NCI-H1436 (cell line): ENCODE measurements at regions not wholly inside any gene's neighbourhood (a gene's known extent, or its start where the extent isn't known, plus 50 kb on each side); places are given as distances from the start of the nearest gene placed in this dataset.
"Not testable (repeated sequence)": the region's sequence is repeated elsewhere in the genome, so short reads cannot be mapped to it uniquely, and the experiment has no call there.

Experiments used
- DNase-seq: peaks from one replicate; lab custom pipeline; 2025; lab: John Stamatoyannopoulos, UW

DNA sequence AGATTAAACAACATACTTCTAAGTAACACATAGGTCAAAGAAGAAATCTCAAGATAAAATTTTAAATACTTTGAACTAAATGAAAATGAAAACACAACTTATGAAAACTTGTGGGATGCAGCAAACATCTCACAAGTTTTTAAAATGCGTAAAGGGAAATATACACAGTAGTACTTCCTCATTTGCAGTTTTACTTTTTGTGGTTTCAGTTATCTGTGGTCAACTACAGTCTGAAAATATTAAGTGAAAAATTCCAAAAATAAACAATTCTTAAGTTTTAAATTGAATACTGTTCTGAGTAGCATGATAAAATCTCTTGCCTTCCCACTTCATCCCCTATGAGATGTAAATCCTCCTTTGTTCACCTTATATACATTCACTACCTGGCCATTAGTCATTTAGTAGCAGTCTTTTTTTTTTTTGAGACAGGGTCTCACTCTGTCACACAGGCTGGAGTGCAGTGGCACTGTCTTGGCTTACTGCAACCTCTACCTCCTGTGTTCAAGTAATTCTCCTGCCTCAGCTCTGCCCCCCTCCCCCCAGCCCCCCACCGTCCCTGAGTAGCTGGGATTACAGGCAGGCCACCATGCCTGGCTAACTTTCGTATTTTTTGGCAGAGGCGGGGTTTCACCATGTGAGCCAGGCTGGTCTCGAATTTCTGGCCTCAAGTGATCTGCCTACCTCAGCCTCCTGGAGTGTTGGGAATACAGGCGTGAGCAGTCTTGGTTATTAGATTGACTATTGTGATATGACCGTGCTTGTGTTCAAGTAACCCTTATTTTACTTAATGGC, 154.6 kb upstream of the AHI1 start:
- no peak for DNase-seq

DNA sequence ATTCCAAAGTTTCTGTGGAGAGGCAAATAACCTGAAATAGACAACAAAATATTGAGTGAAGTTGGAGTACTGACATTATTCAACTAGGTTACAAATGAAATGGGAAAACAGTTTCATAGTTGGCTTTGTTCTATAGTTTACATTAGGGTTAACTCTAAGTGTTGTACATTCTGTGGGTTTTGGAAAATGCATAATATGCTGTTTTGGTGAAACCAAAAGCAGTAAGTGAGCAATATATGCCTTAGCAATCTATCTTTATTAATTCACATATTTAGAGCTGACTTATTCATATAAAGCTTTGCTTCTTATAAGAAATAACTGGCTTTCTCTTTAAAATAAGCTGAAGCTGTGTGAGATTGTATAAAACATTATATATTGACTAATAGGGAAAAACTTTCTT, 157.5 kb upstream of the AHI1 start:
- no peak for DNase-seq

DNA sequence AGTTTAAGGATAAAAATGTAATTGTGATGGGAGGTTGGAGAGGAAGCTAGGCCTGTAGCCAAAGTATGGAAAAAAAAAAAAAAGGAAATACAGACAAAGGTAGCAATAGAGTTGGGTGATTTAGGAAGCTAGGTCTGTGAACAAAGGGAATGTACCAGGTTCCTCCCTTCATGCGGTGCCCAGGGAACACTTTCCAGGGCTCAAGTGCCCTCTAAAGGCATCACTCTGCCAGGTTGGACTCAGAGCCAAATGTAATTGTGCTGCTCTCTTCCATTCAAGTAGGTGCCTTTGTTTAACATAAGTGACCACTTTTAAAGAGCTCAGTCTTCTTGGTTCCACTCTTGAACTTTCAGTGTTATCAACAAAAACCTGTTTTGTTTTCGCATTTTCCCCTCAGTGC, 159.7 kb upstream of the AHI1 start:
- DNase-seq = peak; percentile 75

DNA sequence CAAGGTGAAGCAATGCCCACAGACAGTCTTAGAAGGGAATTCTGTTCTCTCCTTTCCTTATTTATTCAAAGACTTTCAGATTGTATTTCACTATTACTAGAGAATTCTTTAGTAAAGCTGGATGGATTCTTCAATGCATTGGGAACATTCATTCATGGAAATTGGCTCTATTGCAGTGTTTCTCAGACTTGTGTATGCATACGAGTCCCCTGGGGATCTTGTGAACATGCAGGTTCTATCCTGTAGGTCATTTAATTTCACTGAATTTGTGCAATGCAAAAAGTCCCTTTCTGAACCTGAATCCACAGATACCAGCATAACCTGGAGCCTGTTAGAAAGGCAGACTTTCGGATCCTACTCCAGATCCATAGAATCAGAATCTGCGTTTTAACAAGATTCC, 160.9 kb upstream of the AHI1 start:
- no peak for DNase-seq

DNA sequence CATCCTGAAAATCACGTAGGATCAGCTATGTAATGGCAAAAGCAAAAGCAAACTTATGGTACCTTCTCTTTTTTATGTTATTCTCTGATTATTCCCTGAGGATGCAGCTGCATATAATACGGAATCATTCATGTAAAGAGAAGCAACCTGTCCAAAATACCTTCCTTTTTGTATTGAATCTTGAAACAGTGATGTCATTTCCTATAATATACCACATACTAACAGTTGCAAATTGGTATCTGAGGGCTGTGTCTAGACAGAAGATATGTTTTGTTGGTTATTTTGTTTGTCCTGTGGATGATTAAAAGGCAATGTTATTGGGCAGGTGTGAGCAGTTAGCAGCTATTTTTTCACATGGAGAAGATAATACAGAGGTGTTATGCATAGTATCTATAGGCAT, 161.4 kb upstream of the AHI1 start:
- no peak for DNase-seq

DNA sequence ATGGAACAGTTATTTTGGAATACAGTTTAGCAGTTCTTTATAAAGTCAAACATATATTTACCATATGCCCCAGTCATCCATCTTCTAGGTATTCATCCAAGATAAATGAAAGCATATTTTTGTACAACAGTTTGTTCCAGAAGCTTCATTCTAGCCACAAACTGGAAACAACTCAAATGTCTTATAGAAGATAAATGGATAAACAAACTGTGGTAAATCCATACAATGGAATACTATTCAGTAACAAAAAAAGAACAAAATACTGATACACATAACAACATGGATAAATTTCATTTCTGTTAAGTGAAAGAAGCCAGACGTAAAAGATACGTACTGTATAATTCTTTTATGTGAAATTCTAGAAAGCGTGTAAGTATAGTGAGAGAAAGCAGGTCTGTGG, 167.0 kb upstream of the AHI1 start:
- DNase-seq = no peak

DNA sequence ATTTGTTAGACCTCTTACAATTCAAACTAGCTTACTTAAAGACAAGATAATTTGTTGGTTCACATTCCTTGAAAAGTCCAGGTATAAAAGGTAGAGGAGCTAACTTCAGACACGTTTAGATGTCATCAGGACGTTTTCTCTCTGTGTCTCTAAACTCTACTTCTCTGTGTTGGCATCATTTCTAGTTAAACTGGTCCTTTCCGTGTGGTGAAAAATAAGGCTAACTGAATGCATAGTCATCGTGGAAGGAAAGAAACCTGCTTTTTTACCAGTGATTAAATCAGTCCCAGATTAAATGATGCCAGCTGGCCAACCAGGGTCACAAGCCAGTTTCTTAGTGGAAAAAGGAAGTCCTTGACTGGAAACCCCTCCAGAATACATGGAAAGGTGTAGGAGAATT, 168.4 kb upstream of the AHI1 start:
- DNase-seq = no peak

DNA sequence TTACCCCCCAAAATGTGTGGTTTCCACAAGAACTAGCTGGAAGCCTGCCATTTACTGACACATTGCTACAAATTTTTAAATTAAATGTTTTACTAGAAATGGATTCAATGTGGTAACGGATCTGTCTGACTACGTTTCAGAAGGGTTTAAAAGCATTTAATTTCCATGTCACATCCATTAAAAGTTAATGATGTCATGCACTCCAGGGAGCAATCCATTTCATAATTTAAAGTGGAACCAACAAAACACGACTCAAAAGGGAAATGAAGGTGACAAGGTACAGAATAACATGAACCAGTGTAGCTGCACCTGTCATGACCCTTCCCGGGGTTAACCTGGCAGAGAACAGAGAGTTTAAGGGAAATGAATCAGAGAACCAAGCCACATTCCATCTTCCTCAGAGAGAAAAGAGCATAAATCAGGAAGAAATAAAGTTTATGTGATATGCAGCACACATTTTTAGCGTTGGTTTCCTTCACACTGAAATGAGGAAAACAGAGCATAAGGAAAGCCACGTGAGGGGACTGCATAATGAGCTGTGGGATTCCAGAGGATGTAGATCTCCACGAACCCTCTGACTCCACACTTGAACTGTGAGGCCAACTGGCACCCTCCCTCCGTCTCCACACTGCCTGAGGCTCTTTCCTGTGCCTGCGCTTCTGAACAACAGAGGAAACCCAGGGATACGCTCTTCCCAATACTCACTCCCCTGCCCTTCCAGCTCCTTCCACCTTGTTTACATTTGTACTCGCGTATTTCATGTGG, 170.3 kb upstream of the AHI1 start:
- no peak for DNase-seq

DNA sequence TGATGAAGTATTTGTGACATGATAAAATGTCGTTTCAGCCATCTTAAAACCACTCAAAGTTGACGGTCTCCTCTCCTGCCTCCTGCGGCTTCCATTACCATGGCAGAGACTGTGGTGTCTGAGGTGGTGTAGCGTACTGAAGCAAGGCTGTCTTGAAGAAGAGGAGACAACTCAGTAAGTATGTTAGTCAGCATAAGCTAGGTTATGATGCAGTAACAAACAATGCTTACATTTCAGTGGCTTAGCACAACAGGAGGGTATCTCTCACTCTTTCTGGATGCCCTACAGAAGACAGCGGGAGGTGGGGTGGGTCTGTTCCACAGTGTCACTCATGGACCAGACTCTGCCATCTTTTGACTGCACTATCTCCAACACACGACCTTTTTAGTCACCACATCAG, 174.7 kb upstream of the AHI1 start:
- no peak for DNase-seq

DNA sequence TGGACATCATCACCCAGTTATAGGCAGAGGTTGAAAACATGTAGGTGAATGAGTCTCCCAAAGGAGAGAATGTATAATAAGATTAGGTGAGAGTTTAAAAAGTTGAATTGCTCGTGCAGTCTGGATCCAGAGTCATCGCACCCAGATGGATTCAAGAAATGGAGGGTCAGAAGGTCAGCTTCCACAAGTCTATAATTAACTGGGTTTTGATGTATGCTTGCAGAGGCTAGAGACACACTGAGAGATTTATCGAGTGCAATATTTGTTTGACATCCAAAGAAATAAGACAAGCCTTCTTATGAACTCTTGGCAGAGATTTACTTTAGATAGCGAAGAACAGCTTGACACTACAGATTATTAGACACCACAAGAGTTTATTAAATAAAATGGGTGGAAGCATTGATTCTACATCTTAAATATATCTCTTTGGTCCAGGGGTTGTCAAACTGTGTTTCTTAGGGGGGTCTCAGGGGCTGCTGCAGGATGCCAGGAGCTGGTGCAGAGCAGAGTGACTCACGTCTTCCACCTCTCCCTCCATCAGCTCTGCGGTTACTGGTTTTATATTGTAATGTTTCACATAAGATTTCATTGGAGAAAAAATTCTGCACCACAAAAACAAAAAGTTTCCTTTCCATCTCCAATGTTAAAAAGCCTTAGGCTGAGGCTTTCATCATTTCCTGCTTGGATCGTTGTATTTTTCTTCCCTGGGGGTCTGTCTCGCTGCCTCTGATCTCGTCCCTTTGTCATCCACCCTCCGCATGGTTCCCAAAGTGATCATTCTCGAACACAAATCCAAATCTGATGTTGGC, 176.2 kb upstream of the AHI1 start:
- no peak for DNase-seq

DNA sequence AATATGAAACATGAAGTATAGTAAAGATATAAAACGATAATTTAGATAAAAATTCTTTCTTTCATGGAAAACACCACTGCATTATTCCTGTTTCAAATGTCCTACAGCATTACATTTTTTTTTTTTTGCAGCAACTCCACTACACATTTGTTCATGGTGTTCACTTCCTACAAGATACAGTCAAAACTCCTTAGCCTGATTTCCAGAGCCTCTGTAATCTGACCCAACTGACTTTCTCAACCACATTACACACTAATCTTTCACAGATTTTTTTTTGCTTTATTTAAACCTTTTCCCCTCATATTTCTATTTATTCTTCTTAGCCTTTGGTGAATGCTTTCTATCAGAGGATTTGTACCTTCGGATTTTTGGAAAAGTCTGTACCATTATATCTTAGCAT, 176.5 kb upstream of the PDE7B start:
- no peak for DNase-seq

DNA sequence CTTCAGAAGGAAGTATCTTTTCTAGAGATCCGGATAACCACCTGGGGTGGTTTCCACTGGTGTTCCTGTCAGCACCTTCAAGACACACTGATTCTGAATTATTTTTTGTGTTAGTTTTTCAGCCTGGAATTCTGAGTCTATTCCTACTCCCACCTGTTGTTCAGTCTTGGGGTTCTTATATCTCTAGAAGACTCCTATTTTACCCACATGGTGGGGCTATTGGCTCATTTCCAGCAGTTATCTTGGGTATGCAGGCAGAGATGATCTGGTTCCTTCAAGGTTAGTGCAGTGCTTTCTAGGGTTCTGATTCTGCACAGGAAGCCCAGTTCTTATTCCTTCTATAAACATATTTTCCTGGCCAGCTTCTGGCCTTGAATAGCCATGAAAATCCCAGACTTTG, 175.6 kb upstream of the PDE7B start:
- peak; percentile 55 for DNase-seq

DNA sequence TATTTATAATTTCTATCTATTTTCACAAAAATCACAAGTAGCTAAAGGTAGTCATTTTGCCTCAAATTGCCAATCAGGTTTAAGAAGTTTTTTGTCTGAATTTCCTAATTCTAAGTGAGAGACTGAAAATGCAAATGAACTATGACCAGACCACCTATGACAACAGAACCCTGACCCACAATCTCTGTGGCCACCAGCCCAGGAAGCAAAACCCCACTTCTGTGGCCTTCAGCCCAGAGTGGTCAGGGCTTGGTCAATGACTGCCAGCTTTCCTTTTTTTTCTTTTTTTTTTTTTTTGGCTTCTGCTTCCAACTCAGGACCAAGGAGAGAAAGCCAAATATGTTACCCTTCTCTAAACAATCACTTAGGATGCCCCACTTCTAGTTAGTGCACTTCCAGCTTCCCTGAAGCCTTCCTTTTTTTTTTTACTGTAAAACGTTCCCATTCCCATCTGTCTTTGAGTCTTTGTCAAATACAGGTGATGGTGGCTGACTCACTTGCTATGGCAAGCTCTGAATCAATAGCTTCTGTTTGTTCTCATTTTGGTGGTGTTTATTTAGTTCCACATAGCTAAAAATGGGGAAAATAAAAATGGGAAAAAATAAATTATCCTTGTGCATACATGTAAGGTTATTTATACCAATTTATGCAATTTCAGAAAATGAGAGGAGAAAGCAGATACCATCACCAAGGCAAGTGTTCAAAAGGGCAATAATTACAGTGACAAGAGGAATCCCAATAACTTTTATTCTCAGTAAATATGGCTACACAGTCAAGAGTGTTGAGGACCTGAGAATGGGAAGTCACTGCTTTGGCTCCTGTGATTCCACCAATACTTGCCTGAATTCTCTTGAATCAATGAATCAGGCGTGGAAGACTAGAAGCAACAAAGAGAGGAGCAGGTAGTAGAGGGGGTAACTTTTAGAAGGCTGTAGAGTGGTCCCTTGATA, 170.3 kb upstream of the PDE7B start:
- DNase-seq = no peak

DNA sequence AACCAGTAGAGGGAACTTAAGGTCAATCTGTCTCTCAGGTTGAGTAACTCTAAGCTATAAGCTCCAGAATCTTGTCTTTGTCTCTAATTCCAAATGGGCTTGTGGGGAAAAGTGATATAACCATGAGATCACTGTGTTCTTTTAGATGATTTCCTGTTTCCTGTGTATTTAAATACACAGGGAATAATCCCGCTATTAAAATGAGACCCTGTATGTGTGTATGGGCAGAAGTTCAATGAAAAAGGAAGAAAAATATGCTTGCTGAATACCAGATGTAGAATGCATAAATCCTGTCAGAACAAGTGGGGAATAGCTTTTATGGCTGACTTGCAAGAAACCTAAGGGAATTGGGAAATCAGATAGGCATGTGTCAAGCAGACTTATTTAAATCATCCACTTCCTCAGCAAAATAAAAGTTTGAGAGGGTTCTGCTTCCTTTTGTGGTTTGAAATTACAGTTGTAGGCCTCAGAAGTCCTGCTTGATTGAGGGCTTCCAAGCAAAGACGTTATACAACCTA, 164.7 kb upstream of the PDE7B start:
- no peak for DNase-seq

DNA sequence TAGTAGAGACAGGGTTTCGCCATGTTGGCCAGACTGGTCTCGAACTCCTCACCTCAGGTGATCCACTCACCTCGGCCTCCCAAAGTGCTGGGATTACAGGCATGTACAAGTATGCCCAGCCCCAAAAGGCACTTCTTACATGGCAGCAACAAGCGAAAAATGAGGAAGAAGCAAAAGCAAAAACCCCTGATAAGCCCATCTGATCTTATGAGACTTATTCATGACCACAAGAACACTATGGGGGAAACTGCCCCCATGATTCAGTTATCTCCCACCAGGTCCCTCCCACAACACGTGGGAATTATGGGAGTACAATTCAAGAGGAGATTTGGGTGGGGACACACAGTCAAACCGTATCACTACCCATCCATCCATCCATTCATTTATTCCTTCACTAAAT, 163.0 kb upstream of the PDE7B start:
- DNase-seq = not testable (repeated sequence)

DNA sequence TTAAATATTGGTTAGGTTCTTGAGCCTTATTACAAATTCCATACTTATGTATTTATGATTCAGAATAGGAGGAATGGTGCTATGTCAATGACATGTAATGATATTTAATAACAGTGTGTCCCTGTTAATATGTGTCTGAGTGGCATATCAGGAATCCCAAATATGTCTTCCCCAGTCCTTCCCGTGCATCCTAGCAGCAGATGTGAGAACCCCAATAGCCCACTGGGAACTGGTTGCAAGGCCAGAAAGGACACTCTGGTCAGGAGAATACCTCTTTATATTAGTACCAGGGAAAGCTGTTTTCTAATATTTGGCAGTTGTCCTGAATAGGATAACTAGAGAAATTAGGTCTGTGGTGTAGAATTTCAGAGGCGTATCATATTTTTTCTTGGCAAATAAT, 159.1 kb upstream of the PDE7B start:
- no peak for DNase-seq

DNA sequence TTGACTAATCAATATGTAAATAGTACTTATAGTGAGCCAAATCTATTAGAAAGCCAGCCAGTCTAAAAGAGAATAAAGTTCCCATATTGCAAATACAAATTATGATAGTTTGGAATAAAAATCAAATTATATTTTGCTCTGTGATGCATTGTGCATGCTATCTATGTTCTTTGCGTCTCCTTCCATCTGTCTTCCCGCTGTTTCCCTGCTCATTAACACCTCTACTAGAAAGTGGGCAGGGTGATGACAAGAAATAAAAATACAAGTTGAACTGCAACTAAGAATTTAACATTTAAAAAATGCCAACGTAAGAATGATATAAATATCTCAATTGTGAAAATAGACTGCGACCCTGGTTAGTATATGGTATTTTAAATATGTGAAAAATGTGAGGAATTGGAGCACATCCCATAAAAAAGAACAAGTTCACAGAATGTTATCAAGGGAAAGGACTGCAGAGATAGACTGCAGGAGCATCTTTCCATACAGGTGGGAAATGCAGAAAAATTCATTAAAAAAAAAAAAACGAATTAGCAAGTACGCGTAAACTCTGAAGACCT, 157.6 kb upstream of the PDE7B start:
- no peak for DNase-seq

DNA sequence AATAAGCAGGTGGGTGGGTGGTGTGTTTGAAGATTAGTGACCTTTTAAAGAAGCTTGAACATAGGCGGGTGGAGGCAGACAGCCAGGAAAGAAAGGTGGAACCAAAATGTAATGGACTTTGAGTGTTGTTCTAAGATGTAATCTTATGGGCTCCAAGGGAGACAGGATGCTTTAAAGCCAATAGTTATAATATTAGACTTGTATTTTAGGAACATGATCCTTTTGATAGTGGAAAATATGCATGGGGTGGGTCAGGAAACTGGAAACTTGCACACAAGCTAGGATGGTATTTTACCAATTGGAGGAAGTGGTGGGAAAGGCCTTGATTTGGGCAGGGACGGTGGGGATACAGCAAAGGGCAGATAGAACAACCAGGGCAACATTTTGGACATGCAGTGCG, 151.8 kb upstream of the PDE7B start:
- DNase-seq = no peak

DNA sequence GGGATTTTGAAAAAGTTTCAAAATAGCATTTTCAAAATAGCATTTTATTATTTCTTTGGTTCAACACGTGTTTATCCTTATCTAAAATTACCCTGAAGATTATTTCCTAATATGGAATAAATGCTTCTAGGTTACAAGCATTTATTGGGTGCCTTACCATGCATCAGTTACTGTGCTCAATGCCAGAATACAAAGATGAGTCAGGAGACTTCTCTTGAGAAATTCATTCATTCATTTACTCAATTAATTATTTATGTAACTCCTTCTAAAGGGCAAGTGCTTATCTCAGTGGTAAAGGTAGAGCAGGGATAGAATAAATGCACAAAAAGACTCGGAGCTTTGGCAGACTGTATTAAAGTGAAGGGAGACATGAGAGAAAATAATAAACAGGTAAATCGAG, 150.1 kb upstream of the PDE7B start:
- DNase-seq = no peak

DNA sequence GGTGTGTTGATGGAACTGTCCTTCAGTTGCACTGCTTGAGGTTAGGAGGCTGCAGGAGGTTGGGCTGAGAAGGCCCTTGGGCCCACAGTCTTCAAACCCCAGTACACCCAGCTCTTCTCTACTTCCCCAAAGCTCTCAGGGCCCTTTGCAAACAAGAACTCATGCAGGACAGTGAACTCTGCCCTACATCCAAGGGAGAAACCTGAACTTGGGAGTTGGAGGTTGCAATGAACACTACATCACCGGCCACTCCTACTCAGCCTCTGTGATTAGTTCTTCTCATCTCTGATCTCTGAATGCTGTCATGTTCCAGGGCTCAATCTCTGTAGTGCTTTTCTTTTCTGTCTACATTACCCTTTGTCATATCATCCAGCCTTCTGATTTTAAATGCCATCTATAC, 148.5 kb upstream of the PDE7B start:
- DNase-seq = no peak

DNA sequence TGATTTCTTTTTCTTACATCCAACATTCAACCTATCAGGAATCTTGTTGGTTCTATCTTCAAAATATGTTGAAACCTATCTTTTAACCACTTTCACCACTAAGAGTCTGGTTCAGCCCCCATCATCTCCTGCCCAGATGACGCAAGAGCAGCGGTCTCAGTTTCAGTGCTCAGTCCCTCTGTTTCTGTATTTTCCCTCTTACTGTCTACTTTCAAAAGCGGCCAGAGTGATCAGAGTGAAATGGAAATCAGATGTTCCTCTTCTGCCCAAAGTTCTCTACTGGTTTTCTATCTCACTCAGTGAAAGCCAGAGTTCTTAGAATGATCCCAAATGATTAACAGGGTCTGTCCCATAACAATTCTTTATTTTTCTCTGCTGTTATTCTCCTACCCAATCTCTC, 147.9 kb upstream of the PDE7B start:
- no peak for DNase-seq
